GM18951 (cell line): ENCODE measurements at regions not wholly inside any gene's neighbourhood (a gene's known extent, or its start where the extent isn't known, plus 50 kb on each side); places are given as distances from the start of the nearest gene placed in this dataset.
"Not testable (repeated sequence)": the region's sequence is repeated elsewhere in the genome, so short reads cannot be mapped to it uniquely, and the experiment has no call there.

Experiments used
- POLR2A ChIP-seq: IDR thresholded peaks from 4 replicates; pipeline ENCODE4 v1.6.1; 2011; ENCODE audit warnings: mild to moderate bottlenecking; ENCODE audit not compliant: insufficient read length, insufficient read depth; ENCODE audit errors: extremely low read depth
- in situ Hi-C: fragments of 300-500 bp; cut with MboI; formaldehyde crosslinking; loops from one replicate; pipeline ENCODE4 v1.12.0; 2022; ENCODE audit warnings: low sequenced_read_pairs, mixed read lengths, inconsistent platforms; ENCODE audit not compliant: unreplicated experiment

- no peak for TF ChIP-seq POLR2A
- in situ Hi-C loops = no loop called here
These were observed 1016.3 kb upstream of the SEMA6A start for GRCh38 chr5:117590944-117591343.

- in situ Hi-C loops = no loop called here
These were observed 1014.0 kb upstream of the SEMA6A start for GRCh38 chr5:117588611-117589010.

GRCh38 chr5:117587111-117587510, 1012.5 kb upstream of the SEMA6A start:
- in situ Hi-C loops = no loop called here
- TF ChIP-seq POLR2A = no peak

More at GRCh38 chr5:117588611-117589010, 1014.0 kb upstream of the SEMA6A start:
- TF ChIP-seq POLR2A = no peak

GRCh38 chr5:117568622-117569021, 994.0 kb upstream of the SEMA6A start:
- TF ChIP-seq POLR2A = no peak
- in situ Hi-C loops = no loop called here

- no peak for TF ChIP-seq POLR2A
- in situ Hi-C loops = no loop called here
These were observed 993.5 kb upstream of the SEMA6A start for GRCh38 chr5:117568126-117568525.

GRCh38 chr5:117562647-117563046, 988.0 kb upstream of the SEMA6A start:
- in situ Hi-C loops = no loop called here
- no peak for TF ChIP-seq POLR2A

- in situ Hi-C loops = no loop called here
These were observed 986.9 kb upstream of the SEMA6A start for GRCh38 chr5:117561531-117561930.

GRCh38 chr5:117559005-117559844, 984.6 kb upstream of the SEMA6A start:
- in situ Hi-C loops = no loop called here
- TF ChIP-seq POLR2A = no peak

More at GRCh38 chr5:117561531-117561930, 986.9 kb upstream of the SEMA6A start:
- TF ChIP-seq POLR2A = no peak

GRCh38 chr5:117551236-117551635, 976.6 kb upstream of the SEMA6A start:
- no peak for TF ChIP-seq POLR2A
- in situ Hi-C loops = no loop called here

- in situ Hi-C loops = no loop called here
- no peak for TF ChIP-seq POLR2A
These were observed 972.6 kb upstream of the SEMA6A start for GRCh38 chr5:117547192-117547591.

- in situ Hi-C loops = no loop called here
- no peak for TF ChIP-seq POLR2A
These were observed 965.1 kb upstream of the SEMA6A start for GRCh38 chr5:117539692-117540091.

- in situ Hi-C loops = no loop called here
- TF ChIP-seq POLR2A = no peak
These were observed 959.2 kb upstream of the SEMA6A start for GRCh38 chr5:117533792-117534191.

GRCh38 chr5:117533051-117533670, 958.5 kb upstream of the SEMA6A start:
- in situ Hi-C loops = not testable (repeated sequence)

GRCh38 chr5:117519957-117520500, 945.4 kb upstream of the SEMA6A start:
- in situ Hi-C loops = no loop called here
- TF ChIP-seq POLR2A = no peak
